Retinal pigment epithelial cell (primary cell): ENCODE measurements at regions not wholly inside any gene's neighbourhood (a gene's known extent, or its start where the extent isn't known, plus 50 kb on each side); places are given as distances from the start of the nearest gene placed in this dataset.
"Not testable (repeated sequence)": the region's sequence is repeated elsewhere in the genome, so short reads cannot be mapped to it uniquely, and the experiment has no call there.

Experiments used
- DNase-seq: peaks from one replicate; pipeline ENCODE4 v3.0.0-alpha.2; 2010; ENCODE audit warnings: low read depth
- H3K4me3 ChIP-seq: 2 replicates; pipeline ENCODE4 v1.5.1; 2011; ENCODE audit warnings: mild to moderate bottlenecking, low read length, control low read depth, moderate library complexity
- TF ChIP-seq, protein P1 (sequence below): conservative IDR thresholded peaks from 2 replicates; pipeline ENCODE4 v1.5.1; 2011; ENCODE audit warnings: low read depth, low read length, control low read depth, inconsistent platforms

DNA sequence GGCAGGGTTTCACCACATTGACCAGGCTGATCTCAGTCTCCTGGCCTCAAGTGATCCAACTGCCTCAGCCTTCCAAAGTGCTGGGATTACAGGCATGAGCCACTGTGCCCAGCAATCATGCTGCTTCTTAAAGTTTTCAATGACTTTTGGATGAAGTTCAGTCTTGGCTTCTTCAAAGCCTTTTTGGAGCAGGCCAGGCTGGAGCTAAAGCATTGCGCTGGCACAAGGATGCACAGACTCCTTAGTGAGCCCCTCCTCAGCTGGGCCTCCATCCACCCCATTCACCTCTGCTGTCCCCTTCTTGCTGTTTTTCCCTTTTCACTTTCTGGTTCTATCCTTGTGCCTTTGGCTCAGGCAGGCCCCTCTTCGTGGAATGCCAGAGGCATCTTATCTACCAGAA is 638.6 kb downstream of the TYW1 start:
- TF ChIP-seq, protein P1, sequence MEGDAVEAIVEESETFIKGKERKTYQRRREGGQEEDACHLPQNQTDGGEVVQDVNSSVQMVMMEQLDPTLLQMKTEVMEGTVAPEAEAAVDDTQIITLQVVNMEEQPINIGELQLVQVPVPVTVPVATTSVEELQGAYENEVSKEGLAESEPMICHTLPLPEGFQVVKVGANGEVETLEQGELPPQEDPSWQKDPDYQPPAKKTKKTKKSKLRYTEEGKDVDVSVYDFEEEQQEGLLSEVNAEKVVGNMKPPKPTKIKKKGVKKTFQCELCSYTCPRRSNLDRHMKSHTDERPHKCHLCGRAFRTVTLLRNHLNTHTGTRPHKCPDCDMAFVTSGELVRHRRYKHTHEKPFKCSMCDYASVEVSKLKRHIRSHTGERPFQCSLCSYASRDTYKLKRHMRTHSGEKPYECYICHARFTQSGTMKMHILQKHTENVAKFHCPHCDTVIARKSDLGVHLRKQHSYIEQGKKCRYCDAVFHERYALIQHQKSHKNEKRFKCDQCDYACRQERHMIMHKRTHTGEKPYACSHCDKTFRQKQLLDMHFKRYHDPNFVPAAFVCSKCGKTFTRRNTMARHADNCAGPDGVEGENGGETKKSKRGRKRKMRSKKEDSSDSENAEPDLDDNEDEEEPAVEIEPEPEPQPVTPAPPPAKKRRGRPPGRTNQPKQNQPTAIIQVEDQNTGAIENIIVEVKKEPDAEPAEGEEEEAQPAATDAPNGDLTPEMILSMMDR: no peak
- H3K4me3 ChIP-seq: no peak overlapping the region

GRCh38 chr7:67636348-67637022 is 639.9 kb downstream of the TYW1 start:
- TF ChIP-seq, protein P1: no peak
- H3K4me3 ChIP-seq: no peak overlapping the region
- DNase-seq: no peak

More for the DNA sequence above, 638.6 kb downstream of the TYW1 start:
- DNase-seq: no peak

DNA sequence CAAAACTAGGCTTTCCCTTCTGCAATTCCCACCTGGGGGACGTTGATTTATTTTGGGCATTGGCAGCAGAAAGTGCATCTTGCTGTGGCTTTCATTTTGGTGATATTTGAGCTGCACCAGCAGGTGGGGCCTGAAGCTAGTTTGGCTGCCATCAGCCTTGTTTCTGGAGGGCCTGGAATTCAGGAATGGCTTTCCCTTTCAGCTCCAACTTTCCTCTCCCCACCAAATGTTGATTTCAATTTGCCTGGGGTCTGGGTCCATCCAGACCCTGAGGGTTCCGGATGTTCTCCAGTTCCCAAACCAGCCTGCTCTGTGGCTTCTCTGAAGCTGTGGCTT is 640.4 kb downstream of the TYW1 start:
- TF ChIP-seq, protein P1: no peak
- DNase-seq: no peak
- H3K4me3 ChIP-seq: no peak overlapping the region

DNA sequence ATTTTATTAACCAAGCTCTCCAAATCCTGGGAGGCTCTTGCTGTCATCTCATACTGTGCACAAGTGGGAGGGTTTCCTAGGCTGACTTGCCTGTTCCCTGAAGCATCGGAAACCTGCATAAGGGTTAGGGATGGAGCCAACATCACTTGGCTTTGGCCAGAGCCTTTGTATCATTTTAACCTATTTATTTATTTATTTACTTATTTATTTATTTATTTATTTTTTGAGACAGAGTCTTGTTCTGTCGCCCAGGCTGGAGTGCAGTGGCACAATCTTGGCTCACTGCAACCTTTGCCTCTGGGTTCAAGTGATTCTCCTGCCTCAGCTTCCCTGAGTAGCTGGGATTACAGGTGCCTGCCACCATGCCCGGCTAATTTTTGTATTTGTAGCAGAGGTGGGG is 645.9 kb downstream of the TYW1 start:
- DNase-seq, H3K4me3 ChIP-seq: not testable (repeated sequence)

DNA sequence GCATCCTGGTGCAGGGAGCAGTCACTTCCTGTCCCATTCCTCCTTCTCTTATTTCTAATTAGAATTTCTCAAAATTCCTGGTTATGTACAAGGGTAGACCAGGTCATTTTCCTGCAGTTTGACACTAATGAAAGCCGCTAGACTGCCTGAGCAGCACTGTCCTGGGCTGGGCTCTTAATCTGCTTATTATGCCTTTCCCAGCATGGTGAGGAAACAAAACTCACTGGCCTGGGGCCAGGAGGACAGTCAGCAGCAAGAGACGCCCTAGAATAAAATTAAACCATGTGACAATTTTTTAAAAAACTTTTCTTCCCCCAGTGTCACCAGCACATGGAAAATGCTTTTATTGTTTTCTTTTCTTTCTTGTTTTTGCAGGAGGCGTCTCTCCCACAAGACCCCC is 647.5 kb downstream of the TYW1 start:
- peak; percentile 3 for DNase-seq
- TF ChIP-seq, protein P1: no peak
- H3K4me3 ChIP-seq: no peak overlapping the region

GRCh38 chr7:67652937-67653336 is 656.3 kb downstream of the TYW1 start:
- no peak overlapping the region for H3K4me3 ChIP-seq
- TF ChIP-seq, protein P1: no peak
- no peak for DNase-seq

GRCh38 chr7:67653856-67654454 is 657.3 kb downstream of the TYW1 start:
- TF ChIP-seq, protein P1: no peak
- no peak overlapping the region for H3K4me3 ChIP-seq
- no peak for DNase-seq
